HT1080 (cell line): ENCODE measurements at regions not wholly inside any gene's neighbourhood (a gene's known extent, or its start where the extent isn't known, plus 50 kb on each side); places are given as distances from the start of the nearest gene placed in this dataset.

Experiments
- DNase-seq: peaks from one replicate; pipeline ENCODE4 v3.0.0-alpha.2; 2015; ENCODE audit warnings: low read depth

- DNase-seq, result no peak
Measured at GRCh38 chr9:88812938-88813637, 178.2 kb upstream of the S1PR3 start.

- DNase-seq, result no peak
Measured at GRCh38 chr9:88813638-88814209, 177.5 kb upstream of the S1PR3 start.

- DNase-seq, result no peak
Measured at GRCh38 chr9:88814577-88814976, 176.7 kb upstream of the S1PR3 start.

GRCh38 chr9:88816141-88816540, 175.1 kb upstream of the S1PR3 start:
- DNase-seq, result peak; percentile 76

GRCh38 chr9:88816591-88816990, 174.7 kb upstream of the S1PR3 start:
- DNase-seq, result no peak

- DNase-seq, result no peak
Measured at GRCh38 chr9:88817628-88818027, 173.6 kb upstream of the S1PR3 start.

- DNase-seq, result peak; percentile 72
Measured at GRCh38 chr9:88818495-88819201, 172.6 kb upstream of the S1PR3 start.

- DNase-seq, result no peak
Measured at GRCh38 chr9:88819476-88819875, 171.8 kb upstream of the S1PR3 start.

GRCh38 chr9:88820055-88820454, 171.2 kb upstream of the S1PR3 start:
- no peak for DNase-seq

- no peak for DNase-seq
Measured at GRCh38 chr9:88821033-88821745, 170.1 kb upstream of the S1PR3 start.

GRCh38 chr9:88821746-88822106, 169.5 kb upstream of the S1PR3 start:
- DNase-seq, result no peak

- no peak for DNase-seq
Measured at GRCh38 chr9:88824711-88825110, 166.6 kb upstream of the S1PR3 start.

GRCh38 chr9:88826181-88826580, 165.1 kb upstream of the S1PR3 start:
- no peak for DNase-seq

GRCh38 chr9:88826771-88827181, 164.5 kb upstream of the S1PR3 start:
- peak; percentile 40 for DNase-seq

GRCh38 chr9:88828018-88828417, 163.2 kb upstream of the S1PR3 start:
- no peak for DNase-seq

GRCh38 chr9:88828492-88828974, 162.7 kb upstream of the S1PR3 start:
- no peak for DNase-seq

GRCh38 chr9:88829276-88829675, 162.0 kb upstream of the S1PR3 start:
- no peak for DNase-seq

- no peak for DNase-seq
Measured at GRCh38 chr9:88831713-88832407, 159.4 kb upstream of the S1PR3 start.

- DNase-seq, result no peak
Measured at GRCh38 chr9:88833946-88834345, 157.3 kb upstream of the S1PR3 start.

- DNase-seq, result peak; percentile 66
Measured at GRCh38 chr9:88835038-88835466, 156.2 kb upstream of the S1PR3 start.

GRCh38 chr9:88835772-88836171, 155.5 kb upstream of the S1PR3 start:
- DNase-seq, result no peak
